GM12878 (cell line): ENCODE measurements at regions not wholly inside any gene's neighbourhood (a gene's known extent, or its start where the extent isn't known, plus 50 kb on each side); places are given as distances from the start of the nearest gene placed in this dataset.

Source experiments
- ATAC-seq: fragments of 200-7000 bp; cut with Tn5 transposase; 3 replicates; pipeline ENCODE4 v1.9.1; 2020; ENCODE audit warnings: mild to moderate bottlenecking, moderate library complexity
- BruUV-seq: library from RNA; stranded (reverse); fragments of 400-500 nt; replicated peaks from 2 replicates; lab custom pipeline; 2021; lab: Mats Ljungman, UMichigan
- CTCF ChIA-PET: fragments of 300-600 bp; sonication (Branson Sonifier 250); formaldehyde crosslinking; extraction: SDS; loops from one replicate; lab custom pipeline; 2021; ENCODE audit warnings: inconsistent platforms; lab: Yijun Ruan, JAX
- POLR2A ChIA-PET: fragments of 350-600 bp; formaldehyde crosslinking; extraction: SDS; loops from one replicate; lab custom pipeline; 2021; ENCODE audit warnings: inconsistent platforms; lab: Charles Lee
- RAD21 ChIA-PET: fragments of 300-600 bp; sonication (Branson Sonifier 250); formaldehyde crosslinking; loops from one replicate; lab custom pipeline; 2023; ENCODE audit warnings: antibody characterized with exemption; ENCODE audit not compliant: unreplicated experiment; lab: Charles Lee
- SMC1A ChIA-PET: fragments of 300-600 bp; sonication (Branson Sonifier 250); formaldehyde crosslinking; loops from one replicate; lab custom pipeline; 2023; ENCODE audit not compliant: unreplicated experiment, uncharacterized antibody; lab: Charles Lee
- DNase-seq: peaks from one replicate; pipeline ENCODE4 v3.0.0-alpha.2; 2011; ENCODE audit warnings: low read depth, low spot score
- FAIRE-seq: peaks from 3 replicates; lab custom pipeline; 2011; peaks lifted over from hg19 to GRCh38; lab: Jason Lieb, UNC
- H2AFZ ChIP-seq: 2 replicates; pipeline ENCODE4 v1.6.0; 2011; ENCODE audit warnings: low read depth, low read length, control low read depth; ENCODE audit not compliant: control insufficient read depth
- H3K27ac ChIP-seq: 2 replicates; pipeline ENCODE4 v1.5.1; 2011; ENCODE audit warnings: control low read depth; ENCODE audit not compliant: control insufficient read depth, insufficient read depth
- H3K27me3 ChIP-seq, 2 experiments: replicated peaks in 1 of 2; 2 replicates each; pipeline versions ENCODE4 v1.6.0 to v1.6.1; 2011; ENCODE audit warnings: low read length in 1 of 2; ENCODE audit not compliant: control insufficient read depth in 2 of 2, insufficient read depth in 2 of 2
- H3K36me3 ChIP-seq, 2 experiments: 2 replicates each; pipeline ENCODE4 v1.5.1; 2011; ENCODE audit warnings: low read length in 1 of 2; ENCODE audit not compliant: control insufficient read depth in 2 of 2, insufficient read depth in 2 of 2
- H3K4me1 ChIP-seq: 2 replicates; pipeline ENCODE4 v1.6.1; 2011; ENCODE audit warnings: mild to moderate bottlenecking, low read length, moderate library complexity, mixed read lengths; ENCODE audit not compliant: control insufficient read depth, insufficient read depth
- H3K4me2 ChIP-seq: 2 replicates; pipeline ENCODE4 v1.6.0; 2011; ENCODE audit warnings: control low read depth; ENCODE audit not compliant: control insufficient read depth, insufficient read depth
- H3K4me3 ChIP-seq: fragments of 200-600 bp; sonication (generic); 2 replicates; pipeline ENCODE4 v1.5.1; 2016
- H3K79me2 ChIP-seq: 2 replicates; pipeline ENCODE4 v1.6.0; 2011; ENCODE audit warnings: low read length; ENCODE audit not compliant: control insufficient read depth, insufficient read depth
- H3K9ac ChIP-seq: 2 replicates; pipeline ENCODE4 v1.8.0; 2011; ENCODE audit warnings: low read length, control low read depth, mixed read lengths; ENCODE audit not compliant: control insufficient read depth, insufficient read depth
- H3K9me3 ChIP-seq: replicated peaks from 3 replicates; pipeline ENCODE4 v1.5.1; 2011; ENCODE audit warnings: mild to moderate bottlenecking, low read length; ENCODE audit not compliant: control insufficient read depth, insufficient read depth
- H4K20me1 ChIP-seq: 2 replicates; pipeline ENCODE4 v1.6.0; 2011; ENCODE audit not compliant: control insufficient read depth, insufficient read depth
- CHD4 ChIP-seq: fragments of 200-600 bp; sonication (generic); IDR thresholded peaks from 2 replicates; pipeline ENCODE4 v1.6.1; 2016; ENCODE audit warnings: mild to moderate bottlenecking
- EP300 ChIP-seq, 2 experiments: fragments of 150-350 bp in 1 of 2; IDR thresholded peaks; 2 replicates each; pipeline ENCODE4 v1.6.1; 2011 to 2012; ENCODE audit warnings: low read depth in 2 of 2, low read length in 2 of 2, borderline replicate concordance in 1 of 2, improper control_type of control experiment in 1 of 2, inconsistent platforms in 1 of 2; ENCODE audit not compliant: control insufficient read depth in 1 of 2
- ESRRA ChIP-seq: IDR thresholded peaks from 2 replicates; pipeline ENCODE4 v1.6.1; 2012; ENCODE audit warnings: mild to moderate bottlenecking, low read length, improper control_type of control experiment
- EZH2 ChIP-seq: IDR thresholded peaks from 2 replicates; pipeline ENCODE4 v1.6.1; 2012; ENCODE audit warnings: low read depth, mild to moderate bottlenecking, control low read depth, inconsistent platforms, low read length, borderline replicate concordance; ENCODE audit not compliant: control insufficient read depth
- FOS ChIP-seq: IDR thresholded peaks from 3 replicates; pipeline ENCODE4 v1.6.1; 2011; ENCODE audit warnings: borderline replicate concordance; ENCODE audit not compliant: insufficient read length; ENCODE audit errors: extremely low read depth
- HDAC6 ChIP-seq: fragments of 200-600 bp; sonication (generic); IDR thresholded peaks from one replicate; pipeline ENCODE4 v1.8.0; 2017; ENCODE audit warnings: antibody characterized with exemption; ENCODE audit not compliant: unreplicated experiment
- IRF3 ChIP-seq: fragments of 450-650 bp; IDR thresholded peaks from 2 replicates; pipeline ENCODE4 v1.6.1; 2014; ENCODE audit warnings: mild to moderate bottlenecking
- MXI1 ChIP-seq: fragments of 150-350 bp; IDR thresholded peaks from 2 replicates; pipeline ENCODE4 v1.6.1; 2011; ENCODE audit warnings: low read depth, mild to moderate bottlenecking, inconsistent platforms, low read length, improper control_type of control experiment
- MYB ChIP-seq: fragments of 150-350 bp; IDR thresholded peaks from 2 replicates; pipeline ENCODE4 v1.6.1; 2014; ENCODE audit warnings: mild to moderate bottlenecking, low read depth, low read length, borderline replicate concordance
- POU2F2 ChIP-seq: IDR thresholded peaks from 3 replicates; pipeline ENCODE4 v1.6.1; 2011; ENCODE audit warnings: low read depth, mild to moderate bottlenecking, low read length, borderline replicate concordance
- RELB ChIP-seq: fragments of 450-650 bp; IDR thresholded peaks from 2 replicates; pipeline ENCODE4 v1.6.1; 2017; ENCODE audit warnings: low read depth, mild to moderate bottlenecking, moderate library complexity
- SIN3A ChIP-seq: IDR thresholded peaks from 2 replicates; pipeline ENCODE4 v1.6.1; 2012; ENCODE audit warnings: low read depth, low read length, improper control_type of control experiment
- SREBF2 ChIP-seq: IDR thresholded peaks from 2 replicates; pipeline ENCODE4 v1.6.1; 2012; ENCODE audit warnings: mild to moderate bottlenecking, low read length
- TCF12 ChIP-seq: IDR thresholded peaks from 2 replicates; pipeline ENCODE4 v1.6.1; 2011; ENCODE audit warnings: low read depth, mild to moderate bottlenecking, low read length
- USF1 ChIP-seq: IDR thresholded peaks from 2 replicates; pipeline ENCODE4 v1.6.1; 2011; ENCODE audit warnings: borderline replicate concordance, low read depth, mild to moderate bottlenecking, moderate library complexity, mixed read lengths, low read length; ENCODE audit not compliant: insufficient read depth; ENCODE audit errors: extremely low read length
- YY1 ChIP-seq: IDR thresholded peaks from 2 replicates; pipeline ENCODE4 v1.6.1; 2011; ENCODE audit warnings: low read depth, mild to moderate bottlenecking, low read length
- ZBED1 ChIP-seq: IDR thresholded peaks from 2 replicates; pipeline ENCODE4 v1.6.1; 2016; ENCODE audit warnings: borderline replicate concordance
- ZBTB11 ChIP-seq: fragments of 450-650 bp; formaldehyde crosslinking; IDR thresholded peaks from 2 replicates; pipeline ENCODE4 v1.5.0; 2022; ENCODE audit warnings: mild to moderate bottlenecking, missing genetic modification characterization
- ZZZ3 ChIP-seq: IDR thresholded peaks from 2 replicates; pipeline ENCODE4 v1.6.1; 2011; ENCODE audit warnings: low read depth; ENCODE audit not compliant: control insufficient read depth, insufficient read length
- WGBS: methylation state at CpG from one replicate; pipeline ENCODE4 v1.1.6; 2016; ENCODE audit warnings: low lambda C conversion rate; ENCODE audit not compliant: insufficient replicate concordance, insufficient coverage; ENCODE audit errors: missing lambda C conversion rate; 5-methylcytosine and 5-hydroxymethylcytosine counted together
- in situ Hi-C: fragments of 300-500 bp; cut with MboI; formaldehyde crosslinking; loops from 9 replicates; pipeline ENCODE4 v1.14.3; 2018; ENCODE audit warnings: mixed read lengths
- intact Hi-C: fragments of 100-400 bp; cut with micrococcal nuclease; formaldehyde crosslinking; loops from one replicate; pipeline ENCODE4 v1.14.2; 2022; ENCODE audit not compliant: unreplicated experiment

- POLR2A ChIA-PET, result no interaction called here
- FAIRE-seq, result no peak
- TF ChIP-seq ZZZ3, result no peak
- no peak for TF ChIP-seq EP300 (IDR thresholded peaks at IDR 0.05; ENCODE audit: borderline replicate concordance in 1 of 2, control insufficient read depth in 1 of 2, low read depth in 2 of 2, low read length in 2 of 2)
- TF ChIP-seq ESRRA, result no peak
- no peak for TF ChIP-seq ZBED1
- TF ChIP-seq ZBTB11 (CRISPR knock-in tag), result no peak
- no peak for TF ChIP-seq CHD4
- no peak for TF ChIP-seq RELB
- TF ChIP-seq YY1, result no peak
- no peak for TF ChIP-seq IRF3
- no peak for TF ChIP-seq SREBF2
- no peak for TF ChIP-seq EZH2
- no peak for TF ChIP-seq MXI1
- no peak for TF ChIP-seq SIN3A
- no peak for TF ChIP-seq USF1
- TF ChIP-seq TCF12, result no peak
- TF ChIP-seq HDAC6, result no peak
- no peak for TF ChIP-seq FOS
- no peak for TF ChIP-seq MYB
- TF ChIP-seq POU2F2, result no peak
Measured at GRCh38 chr18:76679259-76679658, 143.1 kb upstream of the ZNF236 start.

More at GRCh38 chr18:76679259-76679658, 143.1 kb upstream of the ZNF236 start:
- ATAC-seq (0 out of 3 replicates have a peak, but pooled peaks have one; percentile 27), DNase-seq (no peak)
- H4K20me1 ChIP-seq, result no peaks in the 10 kb centered on the region
- BruUV-seq, result no TSS peak
- H3K4me2 ChIP-seq, result no peak overlapping the region
- CTCF ChIA-PET, result no interaction called here
- no peaks in the 10 kb centered on the region for H3K79me2 ChIP-seq
- H3K4me3 ChIP-seq, result no peak overlapping the region
- SMC1A ChIA-PET, result no interaction called here
- no peaks in the 10 kb centered on the region; a peak in 1 of 4 replicates for H3K27me3 ChIP-seq
- H3K9ac ChIP-seq, result no peak overlapping the region
- no peak overlapping the region for H2AFZ ChIP-seq
- H3K27ac ChIP-seq, result no peak overlapping the region
- in situ Hi-C loops (no loop called here), intact Hi-C loops (no loop called here)
- H3K9me3 ChIP-seq, result no peaks in the 10 kb centered on the region
- RAD21 ChIA-PET, result no interaction called here
- WGBS, result 20% methylated on average over 7 of the region's 7 CpGs
- no peaks in the 10 kb centered on the region for H3K4me1 ChIP-seq
- no peaks in the 10 kb centered on the region for H3K36me3 ChIP-seq
